IPS-15b (cell line): ENCODE measurements at regions not wholly inside any gene's neighbourhood (a gene's known extent, or its start where the extent isn't known, plus 50 kb on each side); places are given as distances from the start of the nearest gene placed in this dataset.

ENCODE experiments used
- H3K27me3 ChIP-seq: one replicate; pipeline ENCODE4 v1.6.1; 2013; ENCODE audit warnings: low read length; ENCODE audit not compliant: control insufficient read depth, insufficient read depth
- H3K36me3 ChIP-seq: one replicate; pipeline ENCODE4 v1.6.1; 2013; ENCODE audit warnings: low read length; ENCODE audit not compliant: control insufficient read depth, insufficient read depth
- H3K4me1 ChIP-seq: one replicate; pipeline ENCODE4 v1.6.1; 2013; ENCODE audit warnings: mild to moderate bottlenecking, low read length; ENCODE audit not compliant: control insufficient read depth, insufficient read depth
- H3K4me3 ChIP-seq: one replicate; pipeline ENCODE4 v1.5.1; 2013; ENCODE audit warnings: low read depth, low read length
- H3K9ac ChIP-seq: one replicate; pipeline ENCODE4 v1.6.1; 2013; ENCODE audit warnings: low read depth, mild to moderate bottlenecking, low read length
- H3K9me3 ChIP-seq: one replicate; pipeline ENCODE4 v1.6.1; 2013; ENCODE audit warnings: mild to moderate bottlenecking, low read length; ENCODE audit not compliant: control insufficient read depth, insufficient read depth

- peaks cover 1% of the 10 kb centered on the region for H3K36me3 ChIP-seq
- H3K9ac ChIP-seq: no peak overlapping the region
- no peak overlapping the region for H3K4me3 ChIP-seq
- no peaks in the 10 kb centered on the region for H3K4me1 ChIP-seq
- H3K27me3 ChIP-seq: no peaks in the 10 kb centered on the region
- no peaks in the 10 kb centered on the region for H3K9me3 ChIP-seq
Measured at GRCh38 chr2:21427606-21428005, 303.8 kb downstream of the TDRD15 start.

GRCh38 chr2:21428754-21429153 is 305.0 kb downstream of the TDRD15 start:
- no peak overlapping the region for H3K4me3 ChIP-seq
- no peaks in the 10 kb centered on the region for H3K36me3 ChIP-seq
- no peaks in the 10 kb centered on the region for H3K27me3 ChIP-seq
- no peaks in the 10 kb centered on the region for H3K9me3 ChIP-seq
- H3K9ac ChIP-seq: no peak overlapping the region
- no peaks in the 10 kb centered on the region for H3K4me1 ChIP-seq

- Histone ChIP-seq H3K27me3 (no peaks in the 10 kb centered on the region), H3K4me3 (no peak overlapping the region), H3K9me3 (no peaks in the 10 kb centered on the region), H3K36me3 (no peaks in the 10 kb centered on the region), H3K9ac (no peak overlapping the region), H3K4me1 (no peaks in the 10 kb centered on the region)
Measured at GRCh38 chr2:21429747-21430146, 306.0 kb downstream of the TDRD15 start.

- H3K36me3 ChIP-seq: no peaks in the 10 kb centered on the region
- H3K27me3 ChIP-seq: no peaks in the 10 kb centered on the region
- no peaks in the 10 kb centered on the region for H3K9me3 ChIP-seq
- H3K9ac ChIP-seq: no peak overlapping the region
- H3K4me3 ChIP-seq: no peak overlapping the region
- H3K4me1 ChIP-seq: no peaks in the 10 kb centered on the region
Measured at GRCh38 chr2:21431078-21431477, 307.3 kb downstream of the TDRD15 start.

GRCh38 chr2:21438949-21439348 is 315.2 kb downstream of the TDRD15 start:
- Histone ChIP-seq H3K27me3 (no peaks in the 10 kb centered on the region), H3K4me3 (no peak overlapping the region), H3K9ac (no peak overlapping the region), H3K4me1 (peaks cover 3% of the 10 kb centered on the region), H3K9me3 (no peaks in the 10 kb centered on the region), H3K36me3 (no peaks in the 10 kb centered on the region)

- Histone ChIP-seq H3K9me3 (no peaks in the 10 kb centered on the region), H3K4me3 (no peak overlapping the region), H3K27me3 (no peaks in the 10 kb centered on the region), H3K36me3 (no peaks in the 10 kb centered on the region), H3K4me1 (peaks cover 3% of the 10 kb centered on the region), H3K9ac (no peak overlapping the region)
Measured at GRCh38 chr2:21441442-21441841, 317.7 kb downstream of the TDRD15 start.

- no peaks in the 10 kb centered on the region for H3K36me3 ChIP-seq
- no peak overlapping the region for H3K4me3 ChIP-seq
- H3K9ac ChIP-seq: no peak overlapping the region
- peaks cover 3% of the 10 kb centered on the region for H3K4me1 ChIP-seq
- H3K9me3 ChIP-seq: no peaks in the 10 kb centered on the region
- H3K27me3 ChIP-seq: no peaks in the 10 kb centered on the region
Measured at GRCh38 chr2:21443494-21444105, 319.8 kb downstream of the TDRD15 start.

- Histone ChIP-seq H3K4me1 (no peaks in the 10 kb centered on the region), H3K9ac (no peak overlapping the region), H3K27me3 (no peaks in the 10 kb centered on the region), H3K9me3 (no peaks in the 10 kb centered on the region), H3K4me3 (no peak overlapping the region), H3K36me3 (no peaks in the 10 kb centered on the region)
Measured at GRCh38 chr2:21449881-21450280, 326.1 kb downstream of the TDRD15 start.

GRCh38 chr2:21451403-21451802 is 327.6 kb downstream of the TDRD15 start:
- no peaks in the 10 kb centered on the region for H3K27me3 ChIP-seq
- no peak overlapping the region for H3K4me3 ChIP-seq
- H3K36me3 ChIP-seq: no peaks in the 10 kb centered on the region

GRCh38 chr2:21452263-21452662 is 328.5 kb downstream of the TDRD15 start:
- Histone ChIP-seq H3K9ac (no peak overlapping the region), H3K9me3 (no peaks in the 10 kb centered on the region), H3K36me3 (no peaks in the 10 kb centered on the region), H3K4me3 (no peak overlapping the region), H3K27me3 (no peaks in the 10 kb centered on the region), H3K4me1 (no peaks in the 10 kb centered on the region)

More at GRCh38 chr2:21451403-21451802, 327.6 kb downstream of the TDRD15 start:
- H3K9ac ChIP-seq: no peak overlapping the region
- H3K9me3 ChIP-seq: no peaks in the 10 kb centered on the region
- H3K4me1 ChIP-seq: no peaks in the 10 kb centered on the region

- Histone ChIP-seq H3K4me3 (no peak overlapping the region), H3K9ac (no peak overlapping the region), H3K4me1 (no peaks in the 10 kb centered on the region), H3K9me3 (no peaks in the 10 kb centered on the region), H3K36me3 (no peaks in the 10 kb centered on the region), H3K27me3 (no peaks in the 10 kb centered on the region)
Measured at GRCh38 chr2:21452678-21453077, 328.9 kb downstream of the TDRD15 start.

GRCh38 chr2:21453723-21454450 is 330.1 kb downstream of the TDRD15 start:
- Histone ChIP-seq H3K9me3 (peaks cover 2% of the 10 kb centered on the region), H3K36me3 (no peaks in the 10 kb centered on the region), H3K4me3 (no peak overlapping the region), H3K4me1 (no peaks in the 10 kb centered on the region), H3K9ac (no peak overlapping the region), H3K27me3 (no peaks in the 10 kb centered on the region)
